OCI-LY3 (cell line): ENCODE measurements at regions not wholly inside any gene's neighbourhood (a gene's known extent, or its start where the extent isn't known, plus 50 kb on each side); places are given as distances from the start of the nearest gene placed in this dataset.

Experiments used
- EZH2phosphoT487 ChIP-seq: fragments of 200-600 bp; shearing (Covaris generic); IDR thresholded peaks from 2 replicates; pipeline ENCODE4 v1.6.1; 2018; ENCODE audit warnings: antibody characterized with exemption, mixed run types, low read depth
- TF ChIP-seq, protein P1 (sequence below): fragments of 200-600, 300-600 bp; sonication (generic); IDR thresholded peaks from 2 replicates; pipeline ENCODE4 v1.5.1; 2014; ENCODE audit warnings: antibody characterized with exemption, low read length, low read depth

DNA sequence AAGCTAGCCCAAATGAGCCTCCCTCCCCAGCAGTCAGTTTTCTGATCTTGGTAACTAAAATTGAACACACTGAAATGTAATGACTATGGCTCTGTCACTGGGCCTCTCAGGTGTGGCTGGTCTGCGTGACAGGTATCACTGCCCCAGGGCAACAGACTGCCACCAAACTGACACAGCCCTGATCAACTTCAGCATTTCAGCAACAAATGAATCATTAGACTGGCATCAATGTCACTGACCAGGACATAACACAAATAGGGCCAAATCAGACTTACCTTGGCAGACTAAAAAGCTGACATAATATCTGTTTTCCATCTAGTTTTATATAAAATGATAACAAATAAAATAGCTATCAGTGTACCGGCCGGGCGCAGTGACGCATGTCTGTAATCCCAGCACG, 290.8 kb upstream of the CHAC2 start:
- TF ChIP-seq, protein P1, sequence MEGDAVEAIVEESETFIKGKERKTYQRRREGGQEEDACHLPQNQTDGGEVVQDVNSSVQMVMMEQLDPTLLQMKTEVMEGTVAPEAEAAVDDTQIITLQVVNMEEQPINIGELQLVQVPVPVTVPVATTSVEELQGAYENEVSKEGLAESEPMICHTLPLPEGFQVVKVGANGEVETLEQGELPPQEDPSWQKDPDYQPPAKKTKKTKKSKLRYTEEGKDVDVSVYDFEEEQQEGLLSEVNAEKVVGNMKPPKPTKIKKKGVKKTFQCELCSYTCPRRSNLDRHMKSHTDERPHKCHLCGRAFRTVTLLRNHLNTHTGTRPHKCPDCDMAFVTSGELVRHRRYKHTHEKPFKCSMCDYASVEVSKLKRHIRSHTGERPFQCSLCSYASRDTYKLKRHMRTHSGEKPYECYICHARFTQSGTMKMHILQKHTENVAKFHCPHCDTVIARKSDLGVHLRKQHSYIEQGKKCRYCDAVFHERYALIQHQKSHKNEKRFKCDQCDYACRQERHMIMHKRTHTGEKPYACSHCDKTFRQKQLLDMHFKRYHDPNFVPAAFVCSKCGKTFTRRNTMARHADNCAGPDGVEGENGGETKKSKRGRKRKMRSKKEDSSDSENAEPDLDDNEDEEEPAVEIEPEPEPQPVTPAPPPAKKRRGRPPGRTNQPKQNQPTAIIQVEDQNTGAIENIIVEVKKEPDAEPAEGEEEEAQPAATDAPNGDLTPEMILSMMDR: no peak
- TF ChIP-seq EZH2phosphoT487: no peak
